Neural cell (in vitro differentiated cells): ENCODE measurements at regions not wholly inside any gene's neighbourhood (a gene's known extent, or its start where the extent isn't known, plus 50 kb on each side); places are given as distances from the start of the nearest gene placed in this dataset.

Experiments
- EP300 ChIP-seq: fragments of 450-650 bp; conservative IDR thresholded peaks from 2 replicates; pipeline ENCODE4 v1.6.1; 2014; ENCODE audit warnings: antibody characterized with exemption, mild to moderate bottlenecking, moderate library complexity; ENCODE audit not compliant: poor library complexity, severe bottlenecking
- EZH2 ChIP-seq: fragments of 200-600, 300-800 bp; shearing (Covaris generic), sonication (generic); IDR thresholded peaks from 2 replicates; pipeline ENCODE4 v1.6.1; 2014; ENCODE audit warnings: antibody characterized with exemption, low read length, borderline replicate concordance, mild to moderate bottlenecking; ENCODE audit not compliant: insufficient read depth, poor library complexity, severe bottlenecking
- POLR2AphosphoS5 ChIP-seq: IDR thresholded peaks from 2 replicates; pipeline ENCODE4 v1.6.1; 2012
- SMC3 ChIP-seq: fragments of 450-650 bp; conservative IDR thresholded peaks from 2 replicates; pipeline ENCODE4 v1.6.1; 2014; ENCODE audit warnings: antibody characterized with exemption, mild to moderate bottlenecking, moderate library complexity; ENCODE audit not compliant: poor library complexity
- TF ChIP-seq, protein P1 (sequence below): fragments of 450-650 bp; IDR thresholded peaks from 2 replicates; pipeline ENCODE4 v1.5.1; 2014; ENCODE audit warnings: antibody characterized with exemption, mild to moderate bottlenecking, moderate library complexity; ENCODE audit not compliant: poor library complexity, severe bottlenecking
- TF ChIP-seq, protein P2 (sequence below): IDR thresholded peaks from 2 replicates; pipeline ENCODE4 v1.6.1; 2012; ENCODE audit warnings: borderline replicate concordance

DNA sequence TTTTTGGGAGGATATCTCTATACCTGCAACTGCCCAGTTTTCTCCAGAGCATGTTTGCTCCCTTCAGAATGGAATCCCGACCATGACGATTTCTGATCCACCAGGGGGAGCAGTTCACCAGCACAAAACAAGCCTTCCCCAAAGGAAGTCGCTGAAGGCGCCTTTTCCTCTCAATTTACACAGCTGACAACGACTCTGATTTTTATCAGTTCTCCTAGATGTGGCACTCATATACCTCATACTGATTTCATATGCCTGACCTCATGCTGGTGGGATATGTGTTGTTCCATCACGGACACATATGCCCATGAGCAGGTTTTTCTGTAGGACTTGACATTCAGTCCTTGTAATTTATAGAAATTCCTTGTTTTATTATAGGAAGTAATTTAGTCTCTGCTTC lies 1028.2 kb downstream of the MCTP2 start:
- TF ChIP-seq, protein P1, sequence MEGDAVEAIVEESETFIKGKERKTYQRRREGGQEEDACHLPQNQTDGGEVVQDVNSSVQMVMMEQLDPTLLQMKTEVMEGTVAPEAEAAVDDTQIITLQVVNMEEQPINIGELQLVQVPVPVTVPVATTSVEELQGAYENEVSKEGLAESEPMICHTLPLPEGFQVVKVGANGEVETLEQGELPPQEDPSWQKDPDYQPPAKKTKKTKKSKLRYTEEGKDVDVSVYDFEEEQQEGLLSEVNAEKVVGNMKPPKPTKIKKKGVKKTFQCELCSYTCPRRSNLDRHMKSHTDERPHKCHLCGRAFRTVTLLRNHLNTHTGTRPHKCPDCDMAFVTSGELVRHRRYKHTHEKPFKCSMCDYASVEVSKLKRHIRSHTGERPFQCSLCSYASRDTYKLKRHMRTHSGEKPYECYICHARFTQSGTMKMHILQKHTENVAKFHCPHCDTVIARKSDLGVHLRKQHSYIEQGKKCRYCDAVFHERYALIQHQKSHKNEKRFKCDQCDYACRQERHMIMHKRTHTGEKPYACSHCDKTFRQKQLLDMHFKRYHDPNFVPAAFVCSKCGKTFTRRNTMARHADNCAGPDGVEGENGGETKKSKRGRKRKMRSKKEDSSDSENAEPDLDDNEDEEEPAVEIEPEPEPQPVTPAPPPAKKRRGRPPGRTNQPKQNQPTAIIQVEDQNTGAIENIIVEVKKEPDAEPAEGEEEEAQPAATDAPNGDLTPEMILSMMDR = peak; percentile 90
- TF ChIP-seq EP300 = no peak
- TF ChIP-seq, protein P2, sequence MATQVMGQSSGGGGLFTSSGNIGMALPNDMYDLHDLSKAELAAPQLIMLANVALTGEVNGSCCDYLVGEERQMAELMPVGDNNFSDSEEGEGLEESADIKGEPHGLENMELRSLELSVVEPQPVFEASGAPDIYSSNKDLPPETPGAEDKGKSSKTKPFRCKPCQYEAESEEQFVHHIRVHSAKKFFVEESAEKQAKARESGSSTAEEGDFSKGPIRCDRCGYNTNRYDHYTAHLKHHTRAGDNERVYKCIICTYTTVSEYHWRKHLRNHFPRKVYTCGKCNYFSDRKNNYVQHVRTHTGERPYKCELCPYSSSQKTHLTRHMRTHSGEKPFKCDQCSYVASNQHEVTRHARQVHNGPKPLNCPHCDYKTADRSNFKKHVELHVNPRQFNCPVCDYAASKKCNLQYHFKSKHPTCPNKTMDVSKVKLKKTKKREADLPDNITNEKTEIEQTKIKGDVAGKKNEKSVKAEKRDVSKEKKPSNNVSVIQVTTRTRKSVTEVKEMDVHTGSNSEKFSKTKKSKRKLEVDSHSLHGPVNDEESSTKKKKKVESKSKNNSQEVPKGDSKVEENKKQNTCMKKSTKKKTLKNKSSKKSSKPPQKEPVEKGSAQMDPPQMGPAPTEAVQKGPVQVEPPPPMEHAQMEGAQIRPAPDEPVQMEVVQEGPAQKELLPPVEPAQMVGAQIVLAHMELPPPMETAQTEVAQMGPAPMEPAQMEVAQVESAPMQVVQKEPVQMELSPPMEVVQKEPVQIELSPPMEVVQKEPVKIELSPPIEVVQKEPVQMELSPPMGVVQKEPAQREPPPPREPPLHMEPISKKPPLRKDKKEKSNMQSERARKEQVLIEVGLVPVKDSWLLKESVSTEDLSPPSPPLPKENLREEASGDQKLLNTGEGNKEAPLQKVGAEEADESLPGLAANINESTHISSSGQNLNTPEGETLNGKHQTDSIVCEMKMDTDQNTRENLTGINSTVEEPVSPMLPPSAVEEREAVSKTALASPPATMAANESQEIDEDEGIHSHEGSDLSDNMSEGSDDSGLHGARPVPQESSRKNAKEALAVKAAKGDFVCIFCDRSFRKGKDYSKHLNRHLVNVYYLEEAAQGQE = no peak
- TF ChIP-seq EZH2 = no peak
- no peak for TF ChIP-seq POLR2AphosphoS5
- peak; percentile 98 for TF ChIP-seq SMC3
